HEK293 (cell line): ENCODE measurements at regions not wholly inside any gene's neighbourhood (a gene's known extent, or its start where the extent isn't known, plus 50 kb on each side); places are given as distances from the start of the nearest gene placed in this dataset.

ENCODE experiments used
- CTCF ChIP-seq: fragments of 450-650 bp; formaldehyde crosslinking; IDR thresholded peaks from 2 replicates; pipeline ENCODE4 v1.5.1; 2016; ENCODE audit warnings: missing biosample characterization, missing genetic modification characterization
- FEZF1 ChIP-seq: fragments of 450-650 bp; formaldehyde crosslinking; IDR thresholded peaks from 2 replicates; pipeline ENCODE4 v1.5.1; 2016; ENCODE audit warnings: missing biosample characterization, missing genetic modification characterization
- GLI2 ChIP-seq: fragments of 450-650 bp; formaldehyde crosslinking; IDR thresholded peaks from 2 replicates; pipeline ENCODE4; 2017; ENCODE audit warnings: missing biosample characterization, missing genetic modification characterization, low read depth, borderline replicate concordance
- KLF17 ChIP-seq: fragments of 450-650 bp; formaldehyde crosslinking; IDR thresholded peaks from 2 replicates; pipeline ENCODE4 v1.5.1; 2016; ENCODE audit warnings: missing biosample characterization, missing genetic modification characterization
- OVOL3 ChIP-seq: fragments of 450-650 bp; formaldehyde crosslinking; IDR thresholded peaks from 2 replicates; pipeline ENCODE4 v1.5.1; 2016; ENCODE audit warnings: missing biosample characterization, missing genetic modification characterization
- PRDM6 ChIP-seq: fragments of 450-650 bp; formaldehyde crosslinking; IDR thresholded peaks from 2 replicates; pipeline ENCODE4 v1.5.1; 2017; ENCODE audit warnings: missing biosample characterization, missing genetic modification characterization
- REST ChIP-seq: fragments of 450-650 bp; formaldehyde crosslinking; IDR thresholded peaks from 2 replicates; pipeline ENCODE4 v1.5.1; 2016; ENCODE audit warnings: missing biosample characterization, missing genetic modification characterization
- SETDB1 ChIP-seq: IDR thresholded peaks from one replicate; pipeline ENCODE4 v1.6.1; 2017; ENCODE audit warnings: mild to moderate bottlenecking, low read length, moderate library complexity, mixed read lengths; ENCODE audit not compliant: insufficient read length
- TRIM28 ChIP-seq: IDR thresholded peaks from 2 replicates; pipeline ENCODE4 v1.6.1; 2011; ENCODE audit warnings: low read length, control low read depth, borderline replicate concordance
- ZBTB17 ChIP-seq: fragments of 450-650 bp; formaldehyde crosslinking; IDR thresholded peaks from 2 replicates; pipeline ENCODE4 v1.5.1; 2016; ENCODE audit warnings: missing biosample characterization, missing genetic modification characterization
- ZBTB48 ChIP-seq: fragments of 450-650 bp; formaldehyde crosslinking; IDR thresholded peaks from 2 replicates; pipeline ENCODE4 v1.5.1; 2016; ENCODE audit warnings: missing biosample characterization, missing genetic modification characterization
- ZBTB6 ChIP-seq: fragments of 450-650 bp; formaldehyde crosslinking; IDR thresholded peaks from 2 replicates; pipeline ENCODE4 v1.5.1; 2017; ENCODE audit warnings: missing biosample characterization, missing genetic modification characterization
- ZFP41 ChIP-seq: fragments of 450-650 bp; formaldehyde crosslinking; IDR thresholded peaks from 2 replicates; pipeline ENCODE4 v1.5.1; 2016; ENCODE audit warnings: missing biosample characterization, missing genetic modification characterization, borderline replicate concordance
- ZIC2 ChIP-seq: fragments of 450-650 bp; formaldehyde crosslinking; IDR thresholded peaks from 2 replicates; pipeline ENCODE4 v1.5.1; 2016; ENCODE audit warnings: missing biosample characterization, missing genetic modification characterization
- ZNF10 ChIP-seq: fragments of 450-650 bp; formaldehyde crosslinking; IDR thresholded peaks from 2 replicates; pipeline ENCODE4 v1.5.1; 2017; ENCODE audit warnings: missing biosample characterization, missing genetic modification characterization
- ZNF112 ChIP-seq: fragments of 450-650 bp; formaldehyde crosslinking; IDR thresholded peaks from 2 replicates; pipeline ENCODE4 v1.5.0; 2017; ENCODE audit warnings: missing biosample characterization, missing genetic modification characterization
- ZNF114 ChIP-seq: fragments of 450-650 bp; formaldehyde crosslinking; IDR thresholded peaks from 2 replicates; pipeline ENCODE4 v1.5.0; 2017; ENCODE audit warnings: missing biosample characterization, missing genetic modification characterization
- ZNF155 ChIP-seq: fragments of 450-650 bp; formaldehyde crosslinking; IDR thresholded peaks from 2 replicates; pipeline ENCODE4 v1.5.1; 2016; ENCODE audit warnings: missing biosample characterization, missing genetic modification characterization
- ZNF2 ChIP-seq: fragments of 450-650 bp; formaldehyde crosslinking; IDR thresholded peaks from 2 replicates; pipeline ENCODE4 v1.5.1; 2016; ENCODE audit warnings: missing biosample characterization, missing genetic modification characterization
- ZNF350 ChIP-seq: fragments of 450-650 bp; formaldehyde crosslinking; IDR thresholded peaks from 2 replicates; pipeline ENCODE4 v1.5.0; 2017; ENCODE audit warnings: missing biosample characterization, mild to moderate bottlenecking, missing genetic modification characterization
- ZNF354C ChIP-seq: fragments of 450-650 bp; formaldehyde crosslinking; IDR thresholded peaks from 2 replicates; pipeline ENCODE4 v1.5.1; 2016; ENCODE audit warnings: missing biosample characterization, missing genetic modification characterization, low read depth, borderline replicate concordance
- ZNF391 ChIP-seq: fragments of 450-650 bp; formaldehyde crosslinking; IDR thresholded peaks from 2 replicates; pipeline ENCODE4 v1.5.1; 2016; ENCODE audit warnings: low read depth, missing biosample characterization, missing genetic modification characterization, borderline replicate concordance
- ZNF398 ChIP-seq: fragments of 450-650 bp; formaldehyde crosslinking; IDR thresholded peaks from 2 replicates; pipeline ENCODE4 v1.5.1; 2017; ENCODE audit warnings: missing biosample characterization, missing genetic modification characterization
- ZNF423 ChIP-seq: fragments of 450-650 bp; formaldehyde crosslinking; IDR thresholded peaks from 2 replicates; pipeline ENCODE4 v1.5.1; 2016; ENCODE audit warnings: missing biosample characterization, missing genetic modification characterization
- ZNF629 ChIP-seq: fragments of 450-650 bp; formaldehyde crosslinking; IDR thresholded peaks from 2 replicates; pipeline ENCODE4 v1.5.1; 2017; ENCODE audit warnings: missing biosample characterization, missing genetic modification characterization
- ZNF677 ChIP-seq: fragments of 450-650 bp; IDR thresholded peaks from 2 replicates; pipeline ENCODE4 v1.5.0; 2018; ENCODE audit warnings: missing biosample characterization, mild to moderate bottlenecking, missing genetic modification characterization, moderate library complexity
- ZNF704 ChIP-seq: fragments of 450-650 bp; formaldehyde crosslinking; IDR thresholded peaks from 2 replicates; pipeline ENCODE4 v1.5.1; 2016; ENCODE audit warnings: missing biosample characterization, missing genetic modification characterization

- TF ChIP-seq ZNF677 (tag by site-specific recombination): no peak
- no peak for TF ChIP-seq ZNF155
- no peak for TF ChIP-seq ZNF704 (tag by site-specific recombination)
- TF ChIP-seq SETDB1: no peak
- TF ChIP-seq ZNF114 (tag by site-specific recombination): no peak
- TF ChIP-seq ZBTB17: no peak
- no peak for TF ChIP-seq ZFP41 (tag by site-specific recombination)
- TF ChIP-seq ZNF629 (tag by site-specific recombination): 0 out of 2 replicates have a peak, but pooled peaks have one; percentile 36
- peak; percentile 72 for TF ChIP-seq PRDM6 (tag by site-specific recombination)
- TF ChIP-seq ZBTB48: peak; percentile 78; the same call in 1 of the 2 replicates
- 0 out of 2 replicates have a peak, but pooled peaks have one; percentile 5 for TF ChIP-seq GLI2 (tag by site-specific recombination)
- no peak for TF ChIP-seq OVOL3 (tag by site-specific recombination)
- no peak for TF ChIP-seq ZNF391 (tag by site-specific recombination)
- peak; percentile 57; the same call in 1 of the 2 replicates for TF ChIP-seq KLF17 (tag by site-specific recombination)
- TF ChIP-seq CTCF (tag by site-specific recombination): no peak
- 0 out of 2 replicates have a peak, but pooled peaks have one; percentile 47 for TF ChIP-seq ZNF2 (tag by site-specific recombination)
- peak; percentile 61 for TF ChIP-seq ZIC2
- peak; percentile 34; the same call in 1 of the 2 replicates for TF ChIP-seq FEZF1 (tag by site-specific recombination)
- no peak for TF ChIP-seq ZNF112
- no peak for TF ChIP-seq REST (tag by site-specific recombination)
- 0 out of 2 replicates have a peak, but pooled peaks have one; percentile 14 for TF ChIP-seq ZNF10
- TF ChIP-seq ZNF350 (tag by site-specific recombination): no peak
- peak; percentile 62; the same call in 1 of the 2 replicates for TF ChIP-seq TRIM28
- TF ChIP-seq ZNF398 (tag by site-specific recombination): no peak
- TF ChIP-seq ZNF354C: no peak
- peak; percentile 29; the same call in 1 of the 2 replicates for TF ChIP-seq ZBTB6 (tag by site-specific recombination)
- no peak for TF ChIP-seq ZNF423 (tag by site-specific recombination)
Observed at GRCh38 chr5:103347716-103348423, 89.3 kb downstream of the MACIR start (continued).
